ENCODE measurements at regions not wholly inside any gene's neighbourhood (a gene's known extent, or its start where the extent isn't known, plus 50 kb on each side); places are given as distances from the start of the nearest gene placed in this dataset.
"Not testable (repeated sequence)": the region's sequence is repeated elsewhere in the genome, so short reads cannot be mapped to it uniquely, and the experiment has no call there.

GRCh38 chr7:94157659-94158306 is 153.6 kb upstream of the BET1 start:
- H3K56ac ChIP-seq (replicated peaks; ENCODE audit: insufficient read length, low read depth, low read length); H3K18ac ChIP-seq (ENCODE audit: extremely low read depth, low read length); H3K27me3 ChIP-seq (replicated peaks in 1 of 4; ENCODE audit: control insufficient read depth in 3 of 4, extremely low read depth in 1 of 4, insufficient read depth in 3 of 4, low read length in 3 of 4); FAIRE-seq; H2AK5ac ChIP-seq (ENCODE audit: low read depth, low read length); H3K79me1 ChIP-seq (ENCODE audit: low read depth, low read length); H4K5ac ChIP-seq (ENCODE audit: insufficient read length, low read depth, low read length); POLR2A ChIA-PET (ENCODE audit: partially characterized antibody); H2AFZ ChIP-seq (ENCODE audit: low read length); H2BK20ac ChIP-seq (ENCODE audit: low read length); H2BK120ac ChIP-seq (replicated peaks; ENCODE audit: low read depth, low read length); H3K27ac ChIP-seq (ENCODE audit: low read depth, low read length); H4K8ac ChIP-seq (ENCODE audit: extremely low read depth, insufficient read depth, low read length); H3K14ac ChIP-seq (ENCODE audit: insufficient read length); CTCF ChIA-PET (ENCODE audit: partially characterized antibody); H3K9me3 ChIP-seq (ENCODE audit: insufficient read depth in 2 of 2, low read depth in 1 of 2, low read length in 1 of 2); H2BK5ac ChIP-seq (ENCODE audit: low read depth, low read length); H3K4me3 ChIP-seq (ENCODE audit: extremely low read depth in 1 of 4, insufficient read depth in 2 of 4, low read depth in 3 of 4, low read length in 4 of 4); DNase-seq (ENCODE audit: low read depth in 1 of 2, low spot score in 2 of 2); H3K23me2 ChIP-seq (ENCODE audit: low read depth, low read length); H3K4ac ChIP-seq (replicated peaks; ENCODE audit: insufficient read length, low read depth, low read length); H2BK15ac ChIP-seq (ENCODE audit: low read length); H3K9ac ChIP-seq (replicated peaks in 1 of 4; ENCODE audit: extremely low read depth in 1 of 4, low read depth in 3 of 4, low read length in 3 of 4); H3K4me2 ChIP-seq (ENCODE audit: insufficient read depth in 1 of 2, low read depth in 2 of 2, low read length in 2 of 2); H4K91ac ChIP-seq (replicated peaks; ENCODE audit: insufficient read length, low read length); H3K79me2 ChIP-seq (ENCODE audit: control insufficient read depth in 1 of 2, insufficient read depth in 2 of 2, low read length in 2 of 2); H3K4me1 ChIP-seq (replicated peaks in 1 of 4; ENCODE audit: control insufficient read depth in 3 of 4, insufficient read depth in 4 of 4, low read length in 3 of 4); H2BK12ac ChIP-seq (ENCODE audit: low read depth, low read length); H3K36me3 ChIP-seq (ENCODE audit: control insufficient read depth in 2 of 4, insufficient read depth in 4 of 4, low read length in 3 of 4); H4K20me1 ChIP-seq (replicated peaks in 1 of 2; ENCODE audit: control insufficient read depth in 1 of 2, insufficient read depth in 2 of 2, low read length in 2 of 2); H3K23ac ChIP-seq (ENCODE audit: insufficient read length): not testable (repeated sequence)
- WGBS, 2 experiments (ENCODE audit: extremely low coverage in 1 of 2, insufficient coverage in 1 of 2, insufficient read length in 1 of 2, insufficient replicate concordance in 2 of 2, low coverage in 1 of 2, low lambda C conversion rate in 2 of 2, missing lambda C conversion rate in 1 of 2) = 85% methylated on average over 5 of the region's 5 CpGs; no CpG with 5 or more reads in 1 of the 2 experiments

Measured in H1 (cell line).